IMR-90 (cell line): ENCODE measurements at regions not wholly inside any gene's neighbourhood (a gene's known extent, or its start where the extent isn't known, plus 50 kb on each side); places are given as distances from the start of the nearest gene placed in this dataset.

ENCODE experiments used
- ATAC-seq: fragments of 200-7000 bp; cut with Tn5 transposase; 2 replicates; pipeline ENCODE4 v1.9.1; 2020; ENCODE audit warnings: low read depth, mild to moderate bottlenecking, moderate library complexity
- BruUV-seq: library from RNA; stranded (reverse); fragments of 400-500 nt; replicated peaks from 2 replicates; lab custom pipeline; 2021; lab: Mats Ljungman, UMichigan
- CTCF ChIA-PET: fragments of 300-600 bp; formaldehyde crosslinking; extraction: SDS; loops from one replicate; lab custom pipeline; 2021; ENCODE audit warnings: antibody characterized with exemption; lab: Yijun Ruan, JAX
- POLR2A ChIA-PET: fragments of 300-600 bp; sonication (Branson Sonifier 250); formaldehyde crosslinking; loops from one replicate; lab custom pipeline; 2022; ENCODE audit warnings: antibody characterized with exemption; ENCODE audit not compliant: unreplicated experiment; lab: Charles Lee
- DNase-seq: peaks from one replicate; pipeline ENCODE4 v3.0.0; 2013
- H2AFZ ChIP-seq: replicated peaks from 2 replicates; pipeline ENCODE3; 2013; ENCODE audit warnings: low read length, mild to moderate bottlenecking; ENCODE audit not compliant: poor library complexity
- H2AK5ac ChIP-seq: 2 replicates; pipeline ENCODE4 v1.6.1; 2013; ENCODE audit warnings: low read depth, low read length, inconsistent platforms
- H2AK9ac ChIP-seq: replicated peaks from 2 replicates; pipeline ENCODE3; 2013; ENCODE audit warnings: mild to moderate bottlenecking, low read depth, low read length, moderate library complexity; ENCODE audit not compliant: poor library complexity
- H2BK120ac ChIP-seq: 2 replicates; pipeline ENCODE4 v1.6.1; 2013; ENCODE audit warnings: low read depth, low read length, inconsistent platforms
- H2BK15ac ChIP-seq: 3 replicates; pipeline ENCODE4 v1.6.1; 2013; ENCODE audit warnings: low read depth, low read length, inconsistent platforms
- H2BK20ac ChIP-seq: 2 replicates; pipeline ENCODE4 v1.6.1; 2013; ENCODE audit warnings: low read depth, mild to moderate bottlenecking, inconsistent platforms, low read length, moderate library complexity
- H2BK5ac ChIP-seq: 2 replicates; pipeline ENCODE4 v1.6.1; 2013; ENCODE audit warnings: mild to moderate bottlenecking, low read depth, low read length, inconsistent platforms; ENCODE audit not compliant: poor library complexity, severe bottlenecking
- H3K14ac ChIP-seq: replicated peaks from 2 replicates; pipeline ENCODE4 v1.6.1; 2013; ENCODE audit warnings: low read depth, low read length, inconsistent platforms
- H3K18ac ChIP-seq: 2 replicates; pipeline ENCODE4 v1.6.1; 2013; ENCODE audit warnings: low read depth, low read length, control low read depth
- H3K23ac ChIP-seq: 2 replicates; pipeline ENCODE4 v1.6.1; 2013; ENCODE audit warnings: low read depth, low read length, inconsistent platforms
- H3K27ac ChIP-seq: 2 replicates; pipeline ENCODE4 v1.5.1; 2013; ENCODE audit warnings: mild to moderate bottlenecking, control low read depth, low read length; ENCODE audit not compliant: insufficient read depth
- H3K27me3 ChIP-seq: 2 replicates; pipeline ENCODE4 v1.6.1; 2013; ENCODE audit warnings: low read length; ENCODE audit not compliant: control insufficient read depth, insufficient read depth
- H3K36me3 ChIP-seq: 2 replicates; pipeline ENCODE4 v1.6.1; 2013; ENCODE audit warnings: low read length, mixed read lengths; ENCODE audit not compliant: control insufficient read depth, insufficient read depth
- H3K4ac ChIP-seq: 2 replicates; pipeline ENCODE4 v1.6.1; 2013; ENCODE audit warnings: low read depth, low read length, inconsistent platforms
- H3K4me1 ChIP-seq: 2 replicates; pipeline ENCODE4 v1.6.1; 2013; ENCODE audit warnings: low read length, mixed read lengths; ENCODE audit not compliant: control insufficient read depth, insufficient read depth
- H3K4me2 ChIP-seq: 2 replicates; pipeline ENCODE4 v1.6.1; 2013; ENCODE audit warnings: low read depth, mild to moderate bottlenecking, control low read depth, low read length, moderate library complexity
- H3K4me3 ChIP-seq: 2 replicates; pipeline ENCODE4 v1.5.1; 2013; ENCODE audit warnings: low read depth, mild to moderate bottlenecking, control low read depth, low read length, moderate library complexity; ENCODE audit not compliant: insufficient read depth
- H3K56ac ChIP-seq: 2 replicates; pipeline ENCODE4 v1.6.1; 2013; ENCODE audit warnings: low read length, inconsistent platforms; ENCODE audit not compliant: insufficient read depth; ENCODE audit errors: extremely low read depth
- H3K79me1 ChIP-seq, 2 experiments: 2 replicates each; pipeline ENCODE4 v1.6.1; 2013; ENCODE audit warnings: low read length in 2 of 2, inconsistent platforms in 1 of 2, low read depth in 1 of 2
- H3K9ac ChIP-seq: 2 replicates; pipeline ENCODE4 v1.6.1; 2013; ENCODE audit warnings: low read depth, low read length, control low read depth
- H3K9me1 ChIP-seq: 2 replicates; pipeline ENCODE4 v1.6.1; 2013; ENCODE audit warnings: low read length, inconsistent platforms; ENCODE audit not compliant: insufficient read depth
- H3K9me3 ChIP-seq: 2 replicates; pipeline ENCODE4 v1.6.1; 2013; ENCODE audit warnings: low read length; ENCODE audit not compliant: control insufficient read depth, insufficient read depth
- H4K20me1 ChIP-seq: 2 replicates; pipeline ENCODE4 v1.6.1; 2013; ENCODE audit warnings: low read length, inconsistent platforms; ENCODE audit not compliant: insufficient read depth
- H4K5ac ChIP-seq: 2 replicates; pipeline ENCODE4 v1.6.1; 2013; ENCODE audit warnings: mild to moderate bottlenecking, low read depth, low read length, control low read depth
- H4K8ac ChIP-seq, 2 experiments: 2 replicates each; pipeline ENCODE4 v1.6.1; 2013; ENCODE audit warnings: low read depth in 2 of 2, low read length in 2 of 2, control low read depth in 1 of 2, inconsistent platforms in 1 of 2
- H4K91ac ChIP-seq: 2 replicates; pipeline ENCODE4 v1.6.1; 2013; ENCODE audit warnings: low read depth, low read length, inconsistent platforms; ENCODE audit not compliant: insufficient read depth
- BHLHE40 ChIP-seq: fragments of 150-350 bp; IDR thresholded peaks from 2 replicates; pipeline ENCODE4 v1.6.1; 2016; ENCODE audit warnings: mild to moderate bottlenecking, low read depth, low read length
- CTCF ChIP-seq: conservative IDR thresholded peaks from 2 replicates; pipeline ENCODE4 v1.5.1; 2012; ENCODE audit warnings: mild to moderate bottlenecking, low read depth, low read length, improper control_type of control experiment
- FOS ChIP-seq: fragments of 150-350 bp; IDR thresholded peaks from 2 replicates; pipeline ENCODE4 v1.6.1; 2016; ENCODE audit warnings: low read depth, low read length
- MAFK ChIP-seq: IDR thresholded peaks from 2 replicates; pipeline ENCODE4 v1.6.1; 2012; ENCODE audit warnings: low read depth, low read length, improper control_type of control experiment
- POLR2A ChIP-seq: IDR thresholded peaks from 2 replicates; pipeline ENCODE4 v1.6.1; 2012; ENCODE audit warnings: mild to moderate bottlenecking, low read depth, low read length
- RAD21 ChIP-seq: IDR thresholded peaks from 2 replicates; pipeline ENCODE4 v1.6.1; 2012; ENCODE audit warnings: low read length, improper control_type of control experiment
- RCOR1 ChIP-seq: IDR thresholded peaks from 2 replicates; pipeline ENCODE4 v1.6.1; 2012; ENCODE audit warnings: mild to moderate bottlenecking, low read length, improper control_type of control experiment; ENCODE audit not compliant: insufficient replicate concordance
- SMC3 ChIP-seq: fragments of 150-350 bp; IDR thresholded peaks from 2 replicates; pipeline ENCODE4 v1.6.1; 2016; ENCODE audit warnings: low read depth, mild to moderate bottlenecking, antibody characterized with exemption, low read length, moderate library complexity
- USF2 ChIP-seq: fragments of 150-350 bp; IDR thresholded peaks from 2 replicates; pipeline ENCODE4 v1.6.1; 2017; ENCODE audit warnings: mild to moderate bottlenecking, antibody characterized with exemption, low read length, low read depth
- WGBS, 2 experiments: methylation state at CpG; one replicate each; pipeline versions ENCODE4 v1.1.5 to v1.1.7; 2013; ENCODE audit warnings: missing lambda C conversion rate in 2 of 2; ENCODE audit not compliant: insufficient read length in 1 of 2; ENCODE audit errors: extremely low coverage in 2 of 2; 5-methylcytosine and 5-hydroxymethylcytosine counted together
- dilution Hi-C: fragments of 300-500 bp; cut with HindIII; formaldehyde crosslinking; loops from one replicate; pipeline ENCODE4 v1.14.3; 2018; ENCODE audit warnings: low sequenced_read_pairs; ENCODE audit not compliant: unreplicated experiment
- in situ Hi-C: fragments of 300-500 bp; cut with MboI; formaldehyde crosslinking; loops from 3 replicates; pipeline ENCODE4 v1.14.3; 2019; ENCODE audit warnings: low sequenced_read_pairs, inconsistent platforms, mixed read lengths
- intact Hi-C: fragments of 100-400 bp; cut with micrococcal nuclease; formaldehyde crosslinking; loops from 2 replicates; pipeline ENCODE4 v1.10.0; 2022

- Histone ChIP-seq H4K5ac (no peak overlapping the region), H3K4me2 (no peak overlapping the region), H2AFZ (no peak overlapping the region), H4K91ac (no peak overlapping the region), H3K4me3 (no peak overlapping the region), H2BK120ac (no peak overlapping the region), H2BK5ac (no peak overlapping the region), H2BK20ac (no peak overlapping the region), H3K9ac (no peak overlapping the region), H3K9me1 (no peaks in the 10 kb centered on the region), H3K27me3 (no peaks in the 10 kb centered on the region), H3K56ac (no peak overlapping the region), H3K18ac (no peak overlapping the region), H3K4ac (no peak overlapping the region), H3K27ac (no peak overlapping the region), H2BK15ac (no peak overlapping the region), H3K36me3 (no peaks in the 10 kb centered on the region), H3K23ac (no peak overlapping the region), H2AK9ac (no peak overlapping the region), H3K14ac (no peak overlapping the region), H4K20me1 (no peaks in the 10 kb centered on the region), H3K79me1 (no peaks in the 10 kb centered on the region), H3K4me1 (no peaks in the 10 kb centered on the region), H2AK5ac (no peak overlapping the region), H3K9me3 (no peaks in the 10 kb centered on the region), H4K8ac (no peak overlapping the region)
- TF ChIP-seq USF2 (no peak), MAFK (no peak), FOS (no peak), RCOR1 (no peak), RAD21 (no peak), BHLHE40 (no peak), POLR2A (no peak), CTCF (no peak), SMC3 (no peak)
- WGBS, 2 experiments: no CpG with 5 or more reads among the region's 3 CpGs
- BruUV-seq: no TSS peak
- CTCF ChIA-PET: no interaction called here
- no peak for DNase-seq
- dilution Hi-C loops (no loop called here), in situ Hi-C loops (no loop called here), intact Hi-C loops (no loop called here)
- no peak for ATAC-seq
- POLR2A ChIA-PET: no interaction called here
These were observed 56.8 kb upstream of the STK39 start for GRCh38 chr2:168304024-168304681.
